Thyroid gland (tissue), 4 donors: ENCODE measurements at regions not wholly inside any gene's neighbourhood (a gene's known extent, or its start where the extent isn't known, plus 50 kb on each side); places are given as distances from the start of the nearest gene placed in this dataset.

ENCODE experiments used
- CTCF ChIP-seq, 6 experiments: fragments of 200-600 bp in 3 of 6; fragments of 450-650 bp in 3 of 6; sonication (generic) in 3 of 6; IDR thresholded peaks; one replicate each; pipeline ENCODE4 v1.5.1; 2016 to 2019; ENCODE audit warnings: antibody characterized with exemption in 6 of 6, mild to moderate bottlenecking in 2 of 6, inconsistent platforms in 1 of 6, moderate library complexity in 1 of 6
- POLR2A ChIP-seq, 2 donors: fragments of 450-650 bp; IDR thresholded peaks; one replicate each; pipeline ENCODE4 v1.6.1; 2017; ENCODE audit warnings: antibody characterized with exemption in 2 of 2, mild to moderate bottlenecking in 2 of 2, moderate library complexity in 1 of 2

DNA sequence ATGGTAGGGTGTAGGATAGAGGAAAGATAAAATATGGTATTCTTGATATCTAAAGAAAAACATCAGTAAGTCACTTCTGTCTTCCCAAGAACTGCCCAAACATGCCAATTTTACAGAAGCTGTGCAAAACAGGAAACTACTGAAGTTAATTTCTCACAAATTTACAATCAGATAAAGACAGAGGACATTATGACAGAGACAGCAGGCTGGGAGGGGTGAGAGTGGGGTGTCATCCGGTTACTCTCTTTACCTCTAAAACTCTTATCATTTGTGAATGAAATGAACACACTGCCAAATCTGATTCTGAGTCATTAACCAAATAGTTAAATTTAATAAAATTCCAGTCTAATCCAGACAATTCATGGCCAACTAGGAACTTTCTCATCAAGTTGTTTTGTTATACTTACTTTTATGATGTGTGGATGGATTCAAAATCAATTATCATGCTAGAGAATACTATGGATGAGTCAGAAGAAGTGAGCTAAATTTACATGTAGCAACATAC, 323.2 kb upstream of the MEX3C start:
- no peak for TF ChIP-seq CTCF (IDR thresholded peaks at IDR 0.05)
- no peak for TF ChIP-seq POLR2A (IDR thresholded peaks at IDR 0.05)
